HepG2 (cell line): ENCODE measurements at regions not wholly inside any gene's neighbourhood (a gene's known extent, or its start where the extent isn't known, plus 50 kb on each side); places are given as distances from the start of the nearest gene placed in this dataset.

Experiments used
- ATAC-seq: fragments of 200-7000 bp; cut with Tn5 transposase; 3 replicates; pipeline ENCODE4 v1.9.1; 2020; ENCODE audit warnings: mild to moderate bottlenecking, moderate library complexity
- BruUV-seq: library from RNA; stranded (reverse); fragments of 400-500 nt; replicated peaks from 2 replicates; lab custom pipeline; 2021; lab: Mats Ljungman, UMichigan
- CTCF ChIA-PET: fragments of 300-600 bp; formaldehyde crosslinking; extraction: SDS; loops from one replicate; lab custom pipeline; 2021; ENCODE audit warnings: low total read pairs, inconsistent platforms, low intra/inter-chr PET ratio; lab: Yijun Ruan, JAX
- POLR2A ChIA-PET: fragments of 350-600 bp; sonication (Branson Sonifier 250); formaldehyde crosslinking; loops from one replicate; lab custom pipeline; 2020; ENCODE audit warnings: antibody characterized with exemption, inconsistent platforms; lab: Yijun Ruan, JAX
- DNase-seq: peaks from one replicate; pipeline ENCODE4 v3.0.0-alpha.2; 2015; ENCODE audit warnings: low spot score
- FAIRE-seq: peaks from 3 replicates; lab custom pipeline; 2011; peaks lifted over from hg19 to GRCh38; lab: Jason Lieb, UNC
- H2AFZ ChIP-seq: one replicate; pipeline ENCODE4 v1.6.1; 2011; ENCODE audit warnings: low read length, inconsistent platforms
- H3K27ac ChIP-seq: fragments of 300-600 bp; 3 replicates; pipeline ENCODE4 v1.8.0; 2011; ENCODE audit warnings: mixed run types, mild to moderate bottlenecking, mixed read lengths, low read length, inconsistent platforms; ENCODE audit not compliant: insufficient read depth; ENCODE audit errors: extremely low read length
- H3K27me3 ChIP-seq, 2 experiments: fragments of 200-600 bp in 1 of 2; 2 replicates in 1 of 2; 3 replicates in 1 of 2; pipeline versions ENCODE4 v1.6.0 to v1.8.0; 2011; ENCODE audit warnings: low read length in 2 of 2, mild to moderate bottlenecking in 2 of 2, moderate library complexity in 2 of 2, inconsistent platforms in 1 of 2; ENCODE audit not compliant: insufficient read depth in 2 of 2, control insufficient read depth in 1 of 2
- H3K36me3 ChIP-seq, 2 experiments: fragments of 200-600 bp in 1 of 2; replicated peaks in 1 of 2; 2 replicates in 1 of 2; 3 replicates in 1 of 2; pipeline versions ENCODE4 v1.5.1 to v1.8.0; 2011; ENCODE audit warnings: low read length in 2 of 2, inconsistent platforms in 1 of 2; ENCODE audit not compliant: insufficient read depth in 2 of 2, control insufficient read depth in 1 of 2
- H3K4me1 ChIP-seq: 2 replicates; pipeline ENCODE4 v1.5.1; 2012; ENCODE audit warnings: low read length, inconsistent platforms; ENCODE audit not compliant: insufficient read depth
- H3K4me2 ChIP-seq: 2 replicates; pipeline ENCODE4 v1.6.0; 2011; ENCODE audit warnings: low read depth, low read length, inconsistent platforms
- H3K4me3 ChIP-seq, 3 experiments: fragments of 200-600 bp in 1 of 3; sonication (generic), shearing (Covaris generic) in 1 of 3; replicated peaks in 1 of 3; 2 replicates each; pipeline ENCODE4 v1.5.1; 2011 to 2016; ENCODE audit warnings: low read length in 3 of 3, inconsistent platforms in 2 of 3, low read depth in 2 of 3, mild to moderate bottlenecking in 2 of 3, control low read depth in 1 of 3, mixed read lengths in 1 of 3; ENCODE audit not compliant: insufficient read depth in 1 of 3
- H3K79me2 ChIP-seq: one replicate; pipeline ENCODE4 v1.6.1; 2011; ENCODE audit warnings: low read length, inconsistent platforms; ENCODE audit not compliant: insufficient read depth
- H3K9ac ChIP-seq: 2 replicates; pipeline ENCODE4 v1.6.0; 2011; ENCODE audit warnings: mild to moderate bottlenecking, low read depth, low read length, inconsistent platforms; ENCODE audit not compliant: insufficient read depth
- H3K9me3 ChIP-seq: 2 replicates; pipeline ENCODE4 v1.5.1; 2012; ENCODE audit warnings: mild to moderate bottlenecking, low read length
- H4K20me1 ChIP-seq: 2 replicates; pipeline ENCODE4 v1.6.0; 2011; ENCODE audit warnings: inconsistent platforms, mild to moderate bottlenecking, low read length, moderate library complexity; ENCODE audit not compliant: insufficient read depth
- ATF1 ChIP-seq: IDR thresholded peaks from 2 replicates; pipeline ENCODE4 v1.6.1; 2016; ENCODE audit warnings: mild to moderate bottlenecking, control low read depth
- GTF3A ChIP-seq: sonication (generic); formaldehyde crosslinking; conservative IDR thresholded peaks from 2 replicates; pipeline ENCODE4 v1.4.0; 2020; ENCODE audit warnings: mild to moderate bottlenecking, missing genetic modification reagents
- HOXA9 ChIP-seq: sonication (generic); formaldehyde crosslinking; IDR thresholded peaks from 2 replicates; pipeline ENCODE4 v1.8.1; 2022; ENCODE audit warnings: missing genetic modification reagents, mild to moderate bottlenecking, moderate library complexity, borderline replicate concordance
- IRF1 ChIP-seq: sonication (generic); formaldehyde crosslinking; IDR thresholded peaks from 2 replicates; pipeline ENCODE4 v1.4.0; 2020; ENCODE audit warnings: low read depth, mild to moderate bottlenecking, missing genetic modification reagents
- KLF12 ChIP-seq: sonication (generic); formaldehyde crosslinking; IDR thresholded peaks from 2 replicates; pipeline ENCODE4 v1.4.0; 2020; ENCODE audit warnings: missing genetic modification reagents, borderline replicate concordance
- KLF9 ChIP-seq: IDR thresholded peaks from 2 replicates; pipeline ENCODE4 v1.6.1; 2016; ENCODE audit warnings: low read depth
- NFKB2 ChIP-seq: sonication (generic); formaldehyde crosslinking; IDR thresholded peaks from 2 replicates; pipeline ENCODE4 v1.4.0; 2020; ENCODE audit warnings: missing genetic modification reagents, borderline replicate concordance
- NFKBIZ ChIP-seq: IDR thresholded peaks from 2 replicates; pipeline ENCODE4 v1.6.1; 2018; ENCODE audit warnings: missing genetic modification reagents, missing compliant biosample characterization
- SETDB1 ChIP-seq: sonication (generic); formaldehyde crosslinking; IDR thresholded peaks from 2 replicates; pipeline ENCODE4 v1.5.1; 2020; ENCODE audit warnings: missing genetic modification reagents, mild to moderate bottlenecking, borderline replicate concordance
- SNAPC5 ChIP-seq: sonication (generic); formaldehyde crosslinking; IDR thresholded peaks from 2 replicates; pipeline ENCODE4 v1.8.1; 2023; ENCODE audit warnings: mild to moderate bottlenecking, missing genetic modification reagents, borderline replicate concordance
- SPEN ChIP-seq: sonication (generic); formaldehyde crosslinking; IDR thresholded peaks from 2 replicates; pipeline ENCODE4 v1.5.1; 2020; ENCODE audit warnings: low read depth, mild to moderate bottlenecking, missing genetic modification reagents
- ZBTB20 ChIP-seq: sonication (generic); formaldehyde crosslinking; IDR thresholded peaks from 2 replicates; pipeline ENCODE4 v1.8.1; 2023; ENCODE audit warnings: missing genetic modification reagents, low read depth, mild to moderate bottlenecking, borderline replicate concordance
- ZKSCAN5 ChIP-seq: sonication (generic); formaldehyde crosslinking; IDR thresholded peaks from 2 replicates; pipeline ENCODE4 v1.5.1; 2020; ENCODE audit warnings: mild to moderate bottlenecking, missing genetic modification reagents
- ZNF230 ChIP-seq: sonication (generic); formaldehyde crosslinking; IDR thresholded peaks from 2 replicates; pipeline ENCODE4 v1.4.0; 2020; ENCODE audit warnings: mild to moderate bottlenecking, missing genetic modification reagents
- ZNF24 ChIP-seq: fragments of 450-650 bp; IDR thresholded peaks from 2 replicates; pipeline ENCODE4 v1.6.1; 2017; ENCODE audit warnings: antibody characterized with exemption, mild to moderate bottlenecking
- ZNF296 ChIP-seq: sonication (generic); formaldehyde crosslinking; conservative IDR thresholded peaks from 2 replicates; pipeline ENCODE4 v1.5.0; 2020; ENCODE audit warnings: mild to moderate bottlenecking, missing genetic modification reagents
- ZNF557 ChIP-seq: sonication (generic); formaldehyde crosslinking; IDR thresholded peaks from 2 replicates; pipeline ENCODE4 v1.4.0; 2020; ENCODE audit warnings: missing genetic modification reagents
- ZNF619 ChIP-seq: sonication (generic); formaldehyde crosslinking; IDR thresholded peaks from 2 replicates; pipeline ENCODE4 v1.4.0; 2020; ENCODE audit warnings: mild to moderate bottlenecking, missing genetic modification reagents
- ZNF704 ChIP-seq: sonication (generic); formaldehyde crosslinking; IDR thresholded peaks from 2 replicates; pipeline ENCODE4 v1.8.1; 2023; ENCODE audit warnings: mild to moderate bottlenecking, inconsistent platforms, moderate library complexity, missing genetic modification reagents, borderline replicate concordance
- WGBS: methylation state at CpG from one replicate; pipeline ENCODE4 v1.1.6; 2017; ENCODE audit warnings: low lambda C conversion rate; 5-methylcytosine and 5-hydroxymethylcytosine counted together
- in situ Hi-C: cut with HindIII; loops from 2 replicates; pipeline ENCODE4 v1.10.0; 2017; ENCODE audit warnings: low pct_unique_long_range_greater_than_20kb; ENCODE audit not compliant: extremely low pct_ligation_motif_present
- intact Hi-C: fragments of 100-400 bp; cut with micrococcal nuclease; formaldehyde crosslinking; loops from one replicate; pipeline ENCODE4 v1.10.0; 2022; ENCODE audit not compliant: unreplicated experiment

GRCh38 chr4:137890812-137891211, 351.3 kb downstream of the SLC7A11 start:
- Histone ChIP-seq H3K9me3 (no peaks in the 10 kb centered on the region), H3K9ac (no peak overlapping the region), H3K36me3 (no peaks in the 10 kb centered on the region), H3K4me2 (no peak overlapping the region), H3K27ac (no peak overlapping the region), H3K79me2 (no peaks in the 10 kb centered on the region), H3K4me3 (no peak overlapping the region), H2AFZ (no peak overlapping the region), H4K20me1 (no peaks in the 10 kb centered on the region), H3K4me1 (no peaks in the 10 kb centered on the region), H3K27me3 (no peaks in the 10 kb centered on the region)
- no TSS peak for BruUV-seq
- TF ChIP-seq ZNF230 (CRISPR knock-in tag) (no peak), SNAPC5 (CRISPR knock-in tag) (no peak), SPEN (CRISPR knock-in tag) (no peak), ZBTB20 (CRISPR knock-in tag) (no peak), NFKB2 (no peak), ZNF619 (no peak), KLF12 (CRISPR knock-in tag) (no peak), ZKSCAN5 (no peak), ZNF704 (CRISPR knock-in tag) (no peak), ATF1 (CRISPR knock-in tag) (no peak), SETDB1 (CRISPR knock-in tag) (no peak), ZNF296 (CRISPR knock-in tag) (no peak), KLF9 (no peak), GTF3A (CRISPR knock-in tag) (no peak), HOXA9 (CRISPR knock-in tag) (no peak), NFKBIZ (CRISPR knock-in tag) (no peak), ZNF24 (no peak), ZNF557 (no peak), IRF1 (CRISPR knock-in tag) (no peak)
- CTCF ChIA-PET: no interaction called here
- no peak for ATAC-seq
- intact Hi-C loops (no loop called here), in situ Hi-C loops (no loop called here)
- WGBS: 23% methylated on average over 2 of the region's 2 CpGs
- no peak for FAIRE-seq
- DNase-seq: no peak
- POLR2A ChIA-PET: no interaction called here
